SK-N-SH (cell line): ENCODE measurements at regions not wholly inside any gene's neighbourhood (a gene's known extent, or its start where the extent isn't known, plus 50 kb on each side); places are given as distances from the start of the nearest gene placed in this dataset.

ENCODE experiments used
- CTCF ChIA-PET: fragments of 300-600, 350-600 bp; formaldehyde crosslinking; extraction: SDS; loops from one replicate; lab custom pipeline; 2021; lab: Yijun Ruan, JAX
- POLR2A ChIA-PET: fragments of 350-600 bp; sonication (Branson Sonifier 250); formaldehyde crosslinking; extraction: SDS; loops from one replicate; lab custom pipeline; 2020; ENCODE audit warnings: antibody characterized with exemption, inconsistent platforms; lab: Yijun Ruan, JAX
- DNase-seq: peaks from one replicate; pipeline ENCODE4 v3.0.0; 2012
- H2AFZ ChIP-seq: fragments of 200-600 bp; sonication (generic); 2 replicates; pipeline ENCODE4 v1.8.1; 2016; ENCODE audit warnings: antibody characterized with exemption, mild to moderate bottlenecking, low read depth
- H3F3A ChIP-seq: fragments of 200-600 bp; sonication (generic); replicated peaks from 2 replicates; pipeline ENCODE3; 2016; ENCODE audit warnings: antibody characterized with exemption, mild to moderate bottlenecking; ENCODE audit not compliant: insufficient read depth
- H3K27ac ChIP-seq, 2 experiments: fragments of 200-500 bp in 1 of 2; fragments of 200-600 bp in 1 of 2; sonication (Bioruptor generic) in 1 of 2; sonication (generic), shearing (Covaris generic) in 1 of 2; 2 replicates each; pipeline versions ENCODE4 v1.5.1 to v1.6.1; 2014 to 2016; ENCODE audit warnings: low read depth in 2 of 2, inconsistent platforms in 1 of 2, low read length in 1 of 2, mild to moderate bottlenecking in 1 of 2, mixed read lengths in 1 of 2
- H3K27me3 ChIP-seq: fragments of 200-600 bp; sonication (generic), shearing (Covaris generic); 2 replicates; pipeline ENCODE4 v1.6.1; 2016; ENCODE audit warnings: mixed run types; ENCODE audit not compliant: insufficient read depth
- H3K36me3 ChIP-seq, 2 experiments: fragments of 200-500 bp in 1 of 2; fragments of 200-600 bp in 1 of 2; sonication (Bioruptor generic) in 1 of 2; sonication (generic) in 1 of 2; replicated peaks in 1 of 2; 2 replicates each; pipeline versions ENCODE3 to v1.5.1; 2014 to 2016; ENCODE audit warnings: low read length in 1 of 2, mild to moderate bottlenecking in 1 of 2; ENCODE audit not compliant: insufficient read depth in 2 of 2, control insufficient read depth in 1 of 2
- H3K4me1 ChIP-seq, 2 experiments: fragments of 200-500 bp in 1 of 2; fragments of 200-600 bp in 1 of 2; sonication (Bioruptor generic) in 1 of 2; sonication (generic), shearing (Covaris generic) in 1 of 2; 2 replicates each; pipeline versions ENCODE4 v1.5.1 to v1.6.1; 2014 to 2016; ENCODE audit warnings: low read depth in 1 of 2, low read length in 1 of 2, mixed run types in 1 of 2; ENCODE audit not compliant: insufficient read depth in 2 of 2, control insufficient read depth in 1 of 2
- H3K4me2 ChIP-seq: fragments of 200-600 bp; sonication (generic), shearing (Covaris generic); 2 replicates; pipeline ENCODE4 v1.6.1; 2017; ENCODE audit warnings: mixed run types
- H3K4me3 ChIP-seq, 2 experiments: fragments of 200-500 bp in 1 of 2; fragments of 200-600 bp in 1 of 2; sonication (Bioruptor generic) in 1 of 2; sonication (generic), shearing (Covaris generic) in 1 of 2; 2 replicates each; pipeline versions ENCODE4 v1.5.1 to v1.8.1; 2014 to 2016; ENCODE audit warnings: low read depth in 2 of 2, inconsistent platforms in 1 of 2, low read length in 1 of 2, mild to moderate bottlenecking in 1 of 2, mixed read lengths in 1 of 2, moderate library complexity in 1 of 2
- H3K79me2 ChIP-seq: fragments of 200-600 bp; sonication (generic); 2 replicates; pipeline ENCODE4 v1.8.1; 2017; ENCODE audit warnings: mild to moderate bottlenecking; ENCODE audit not compliant: insufficient read depth
- H3K9ac ChIP-seq: fragments of 200-600 bp; sonication (generic); 2 replicates; pipeline ENCODE4 v1.6.1; 2017; ENCODE audit warnings: mixed run types
- H3K9me2 ChIP-seq: fragments of 200-600 bp; sonication (generic); 2 replicates; pipeline ENCODE4 v1.6.1; 2017; ENCODE audit warnings: mixed run types
- H3K9me3 ChIP-seq: fragments of 200-600 bp; sonication (generic); 2 replicates; pipeline ENCODE4 v1.6.1; 2017; ENCODE audit warnings: mixed run types, mild to moderate bottlenecking, moderate library complexity
- H4K20me1 ChIP-seq: fragments of 200-600 bp; sonication (generic); 2 replicates; pipeline ENCODE4 v1.6.1; 2017; ENCODE audit warnings: mild to moderate bottlenecking, mixed run types; ENCODE audit not compliant: insufficient read depth
- ELF1 ChIP-seq: IDR thresholded peaks from 2 replicates; pipeline ENCODE4 v1.4.0; 2012
- EZH2phosphoT487 ChIP-seq: fragments of 200-600 bp; sonication (generic); IDR thresholded peaks from 2 replicates; pipeline ENCODE4 v1.6.1; 2017; ENCODE audit warnings: low read depth, mixed run types, mild to moderate bottlenecking, antibody characterized with exemption, moderate library complexity, borderline replicate concordance
- FOXM1 ChIP-seq: IDR thresholded peaks from 2 replicates; pipeline ENCODE4 v1.4.0; 2012; ENCODE audit warnings: low read depth, mild to moderate bottlenecking
- MXI1 ChIP-seq: IDR thresholded peaks from 2 replicates; pipeline ENCODE4 v1.6.1; 2012; ENCODE audit warnings: mild to moderate bottlenecking, low read depth, low read length, improper control_type of control experiment
- NFIC ChIP-seq: IDR thresholded peaks from 2 replicates; pipeline ENCODE4 v1.4.0; 2012; ENCODE audit warnings: borderline replicate concordance
- NRF1 ChIP-seq: IDR thresholded peaks from 2 replicates; pipeline ENCODE4 v1.6.1; 2012; ENCODE audit warnings: low read depth, mild to moderate bottlenecking, low read length
- RAD21 ChIP-seq: IDR thresholded peaks from 2 replicates; pipeline ENCODE4 v1.6.1; 2012; ENCODE audit warnings: mild to moderate bottlenecking, low read length
- RFX5 ChIP-seq: IDR thresholded peaks from 2 replicates; pipeline ENCODE4 v1.6.1; 2012; ENCODE audit warnings: mild to moderate bottlenecking, improper control_type of control experiment, low read length
- RXRA ChIP-seq: IDR thresholded peaks from 2 replicates; pipeline ENCODE4 v1.4.0; 2012; ENCODE audit warnings: low read depth, mild to moderate bottlenecking, borderline replicate concordance
- TAF1 ChIP-seq: IDR thresholded peaks from 2 replicates; pipeline ENCODE4 v1.6.1; 2012; ENCODE audit warnings: low read depth, mild to moderate bottlenecking, low read length, moderate library complexity, borderline replicate concordance
- TCF12 ChIP-seq: IDR thresholded peaks from 2 replicates; pipeline ENCODE4 v1.4.0; 2012
- TEAD4 ChIP-seq: IDR thresholded peaks from 2 replicates; pipeline ENCODE4 v1.4.0; 2012; ENCODE audit warnings: mild to moderate bottlenecking, borderline replicate concordance; ENCODE audit not compliant: insufficient read depth
- YY1 ChIP-seq: IDR thresholded peaks from 2 replicates; pipeline ENCODE4 v1.4.0; 2012; ENCODE audit warnings: low read depth, mild to moderate bottlenecking
- WGBS: methylation state at CpG from one replicate; pipeline ENCODE4 v1.1.6; 2017; ENCODE audit warnings: low lambda C conversion rate; 5-methylcytosine and 5-hydroxymethylcytosine counted together
- TF ChIP-seq, protein P1 (sequence below): IDR thresholded peaks from 2 replicates; pipeline ENCODE4 v1.4.0; 2012; ENCODE audit warnings: low read depth, borderline replicate concordance
- TF ChIP-seq, protein P2 (sequence below): fragments of 150-350 bp; IDR thresholded peaks from 2 replicates; pipeline ENCODE4 v1.6.1; 2017; ENCODE audit warnings: antibody characterized with exemption, low read length, low read depth, borderline replicate concordance
- TF ChIP-seq, protein P3 (sequence below): IDR thresholded peaks from 2 replicates; pipeline ENCODE4 v1.4.0; 2012; ENCODE audit warnings: low read depth, borderline replicate concordance
- TF ChIP-seq, protein P4 (sequence below): IDR thresholded peaks from 2 replicates; pipeline ENCODE4 v1.4.0; 2012; ENCODE audit warnings: low read depth
- TF ChIP-seq, protein P5 (sequence below): IDR thresholded peaks from 2 replicates; pipeline ENCODE4; 2012

DNA sequence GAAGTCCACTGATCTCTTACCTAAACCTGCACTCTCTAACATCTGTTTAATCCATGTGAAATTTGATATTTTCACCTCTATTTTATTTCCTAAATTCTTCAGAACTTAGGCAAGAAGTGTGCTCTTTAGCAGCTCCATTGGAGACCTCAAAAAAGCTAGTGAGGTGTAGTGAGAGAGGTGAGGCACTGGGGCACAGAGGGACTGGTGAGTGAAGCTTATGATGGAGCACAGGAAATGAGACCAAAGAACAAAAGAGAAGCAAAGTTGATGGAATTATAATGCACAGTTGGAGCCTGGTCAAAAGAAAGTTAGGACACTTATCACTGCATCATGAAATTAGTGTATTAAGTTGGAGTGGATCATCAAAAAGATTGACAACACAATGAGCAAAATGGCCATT, 1050.7 kb upstream of the NRXN1 start:
- Histone ChIP-seq H3K9ac (no peak overlapping the region), H3K79me2 (no peaks in the 10 kb centered on the region), H3F3A (no peaks in the 10 kb centered on the region), H2AFZ (no peak overlapping the region), H3K9me2 (no peaks in the 10 kb centered on the region), H4K20me1 (no peaks in the 10 kb centered on the region), H3K36me3 (no peaks in the 10 kb centered on the region), H3K27me3 (no peaks in the 10 kb centered on the region), H3K27ac (no peak overlapping the region), H3K4me2 (no peak overlapping the region), H3K4me3 (no peak overlapping the region), H3K4me1 (no peaks in the 10 kb centered on the region), H3K9me3 (no peaks in the 10 kb centered on the region)
- TF ChIP-seq, protein P1, sequence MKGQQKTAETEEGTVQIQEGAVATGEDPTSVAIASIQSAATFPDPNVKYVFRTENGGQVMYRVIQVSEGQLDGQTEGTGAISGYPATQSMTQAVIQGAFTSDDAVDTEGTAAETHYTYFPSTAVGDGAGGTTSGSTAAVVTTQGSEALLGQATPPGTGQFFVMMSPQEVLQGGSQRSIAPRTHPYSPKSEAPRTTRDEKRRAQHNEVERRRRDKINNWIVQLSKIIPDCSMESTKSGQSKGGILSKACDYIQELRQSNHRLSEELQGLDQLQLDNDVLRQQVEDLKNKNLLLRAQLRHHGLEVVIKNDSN: no peak
- TF ChIP-seq ELF1: no peak
- POLR2A ChIA-PET: no interaction called here
- DNase-seq: no peak
- CTCF ChIA-PET: no interaction called here

DNA sequence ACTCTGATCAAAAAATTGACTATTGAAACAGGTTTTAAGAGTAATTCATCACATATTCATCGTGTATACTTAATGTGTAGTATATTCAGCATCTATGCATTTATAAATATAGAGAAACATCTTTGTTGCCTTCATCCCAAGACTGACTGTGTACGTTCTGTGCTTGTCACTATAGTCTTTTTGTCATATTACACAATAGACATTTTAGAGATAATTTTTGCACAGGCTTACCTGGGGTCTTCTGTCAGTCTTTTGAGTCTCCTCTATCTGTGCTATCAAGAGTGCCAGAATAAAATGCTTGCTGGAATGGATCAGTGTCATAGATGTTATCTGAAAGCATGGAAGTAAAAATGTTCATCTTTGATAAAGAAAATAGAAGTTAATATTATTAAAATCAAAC, 1047.7 kb upstream of the NRXN1 start:
- H3K27ac ChIP-seq: no peak overlapping the region
- 0 out of 2 replicates have a peak, but pooled peaks cover 3% of the 10 kb centered on the region for H3K9me3 ChIP-seq
- no peaks in the 10 kb centered on the region for H3K79me2 ChIP-seq
- H4K20me1 ChIP-seq: no peaks in the 10 kb centered on the region
- no peaks in the 10 kb centered on the region for H3K9me2 ChIP-seq
- H3K4me3 ChIP-seq: no peak overlapping the region
- WGBS: 7% methylated on average over 2 of the region's 2 CpGs
- H3K9ac ChIP-seq: no peak overlapping the region
- H2AFZ ChIP-seq: no peak overlapping the region
- no peak for DNase-seq
- TF ChIP-seq, protein P2, sequence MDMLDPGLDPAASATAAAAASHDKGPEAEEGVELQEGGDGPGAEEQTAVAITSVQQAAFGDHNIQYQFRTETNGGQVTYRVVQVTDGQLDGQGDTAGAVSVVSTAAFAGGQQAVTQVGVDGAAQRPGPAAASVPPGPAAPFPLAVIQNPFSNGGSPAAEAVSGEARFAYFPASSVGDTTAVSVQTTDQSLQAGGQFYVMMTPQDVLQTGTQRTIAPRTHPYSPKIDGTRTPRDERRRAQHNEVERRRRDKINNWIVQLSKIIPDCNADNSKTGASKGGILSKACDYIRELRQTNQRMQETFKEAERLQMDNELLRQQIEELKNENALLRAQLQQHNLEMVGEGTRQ: no peak
- no peak for TF ChIP-seq FOXM1
- TF ChIP-seq YY1: no peak
- no peak for TF ChIP-seq TAF1
- TF ChIP-seq, protein P3, sequence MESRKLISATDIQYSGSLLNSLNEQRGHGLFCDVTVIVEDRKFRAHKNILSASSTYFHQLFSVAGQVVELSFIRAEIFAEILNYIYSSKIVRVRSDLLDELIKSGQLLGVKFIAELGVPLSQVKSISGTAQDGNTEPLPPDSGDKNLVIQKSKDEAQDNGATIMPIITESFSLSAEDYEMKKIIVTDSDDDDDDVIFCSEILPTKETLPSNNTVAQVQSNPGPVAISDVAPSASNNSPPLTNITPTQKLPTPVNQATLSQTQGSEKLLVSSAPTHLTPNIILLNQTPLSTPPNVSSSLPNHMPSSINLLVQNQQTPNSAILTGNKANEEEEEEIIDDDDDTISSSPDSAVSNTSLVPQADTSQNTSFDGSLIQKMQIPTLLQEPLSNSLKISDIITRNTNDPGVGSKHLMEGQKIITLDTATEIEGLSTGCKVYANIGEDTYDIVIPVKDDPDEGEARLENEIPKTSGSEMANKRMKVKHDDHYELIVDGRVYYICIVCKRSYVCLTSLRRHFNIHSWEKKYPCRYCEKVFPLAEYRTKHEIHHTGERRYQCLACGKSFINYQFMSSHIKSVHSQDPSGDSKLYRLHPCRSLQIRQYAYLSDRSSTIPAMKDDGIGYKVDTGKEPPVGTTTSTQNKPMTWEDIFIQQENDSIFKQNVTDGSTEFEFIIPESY: no peak
- TF ChIP-seq NFIC: no peak
- no peaks in the 10 kb centered on the region; a peak in 2 of 4 replicates for H3K4me1 ChIP-seq
- H3F3A ChIP-seq: no peaks in the 10 kb centered on the region
- no peaks in the 10 kb centered on the region for H3K27me3 ChIP-seq
- ChIA-PET CTCF (interaction anchor here (1.2 kb wide), 1 partner anchor 364 kb away, joined by 3 read pairs; no protein-coding TSS in a partner anchor), POLR2A (no interaction called here)
- no peaks in the 10 kb centered on the region for H3K36me3 ChIP-seq
- no peak overlapping the region for H3K4me2 ChIP-seq

DNA sequence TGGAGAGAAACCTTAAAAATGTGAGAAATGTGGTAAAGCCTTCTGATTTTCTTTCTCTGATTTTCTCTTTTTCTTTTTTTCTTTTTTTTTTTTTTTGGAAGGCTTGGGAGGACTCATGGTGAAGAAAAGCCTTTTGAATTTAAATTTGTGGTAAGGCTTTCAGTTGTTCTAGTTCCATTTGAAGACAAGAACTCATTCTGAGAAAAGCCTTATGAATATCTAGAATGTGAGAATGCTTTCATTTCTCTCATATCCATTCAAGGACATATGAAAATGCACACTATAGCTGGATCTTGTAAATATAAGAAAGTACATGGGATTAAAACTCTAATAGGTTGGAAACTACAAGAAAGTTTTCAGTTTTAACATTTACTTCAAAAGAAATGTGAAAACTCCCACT, 1045.2 kb upstream of the NRXN1 start:
- Histone ChIP-seq H3K4me1 (peaks cover 0 to 2% of the 10 kb centered on the region in 2 experiments; a peak in 3 of 4 replicates), H3K9ac (no peak overlapping the region), H2AFZ (0 out of 2 replicates have a peak overlapping the region, but pooled peaks have one; percentile 48), H3K9me3 (0 out of 2 replicates have a peak, but pooled peaks cover 4% of the 10 kb centered on the region), H3K4me3 (no peak overlapping the region), H3K27me3 (no peaks in the 10 kb centered on the region), H4K20me1 (no peaks in the 10 kb centered on the region), H3K79me2 (no peaks in the 10 kb centered on the region), H3K36me3 (no peaks in the 10 kb centered on the region), H3K4me2 (no peak overlapping the region), H3F3A (no peaks in the 10 kb centered on the region), H3K9me2 (no peaks in the 10 kb centered on the region), H3K27ac (no peak overlapping the region)
- DNase-seq: no peak
- CTCF ChIA-PET: no interaction called here
- POLR2A ChIA-PET: no interaction called here
- no peak for TF ChIP-seq TEAD4
- TF ChIP-seq, protein P2: no peak
- TF ChIP-seq EZH2phosphoT487: no peak
- TF ChIP-seq TCF12: no peak
- TF ChIP-seq, protein P4, sequence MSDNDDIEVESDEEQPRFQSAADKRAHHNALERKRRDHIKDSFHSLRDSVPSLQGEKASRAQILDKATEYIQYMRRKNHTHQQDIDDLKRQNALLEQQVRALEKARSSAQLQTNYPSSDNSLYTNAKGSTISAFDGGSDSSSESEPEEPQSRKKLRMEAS: no peak
- TF ChIP-seq MXI1: no peak
- no peak for TF ChIP-seq NRF1
- TF ChIP-seq, protein P5, sequence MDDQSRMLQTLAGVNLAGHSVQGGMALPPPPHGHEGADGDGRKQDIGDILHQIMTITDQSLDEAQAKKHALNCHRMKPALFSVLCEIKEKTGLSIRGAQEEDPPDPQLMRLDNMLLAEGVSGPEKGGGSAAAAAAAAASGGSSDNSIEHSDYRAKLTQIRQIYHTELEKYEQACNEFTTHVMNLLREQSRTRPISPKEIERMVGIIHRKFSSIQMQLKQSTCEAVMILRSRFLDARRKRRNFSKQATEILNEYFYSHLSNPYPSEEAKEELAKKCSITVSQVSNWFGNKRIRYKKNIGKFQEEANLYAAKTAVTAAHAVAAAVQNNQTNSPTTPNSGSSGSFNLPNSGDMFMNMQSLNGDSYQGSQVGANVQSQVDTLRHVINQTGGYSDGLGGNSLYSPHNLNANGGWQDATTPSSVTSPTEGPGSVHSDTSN: no peak
- no peak for TF ChIP-seq RAD21
- TF ChIP-seq RFX5: no peak
- TF ChIP-seq ELF1: no peak
- no peak for TF ChIP-seq RXRA
